CD4-positive, CD25-positive, alpha-beta regulatory T cell (primary cell): ENCODE measurements at regions not wholly inside any gene's neighbourhood (a gene's known extent, or its start where the extent isn't known, plus 50 kb on each side); places are given as distances from the start of the nearest gene placed in this dataset.

Source experiments
- ATAC-seq, 2 donors: fragments of 150-1000 bp; cut with Tn5 transposase; one replicate each; pipeline ENCODE4 v1.10.0; 2021; ENCODE audit warnings: low read depth in 2 of 2, moderate number of reproducible peaks in 2 of 2, moderate library complexity in 1 of 2
- DNase-seq, 3 donors: peaks; one replicate each; pipeline versions ENCODE4 v3.0.0 to v3.0.0-alpha.2; 2012 to 2022; ENCODE audit warnings: mixed read lengths in 1 of 3
- H3K27ac ChIP-seq: one replicate; pipeline ENCODE4 v1.7.0; 2013; ENCODE audit warnings: mild to moderate bottlenecking, low read length; ENCODE audit not compliant: insufficient read depth, poor library complexity, severe bottlenecking
- H3K27me3 ChIP-seq: one replicate; pipeline ENCODE4 v1.7.0; 2013; ENCODE audit warnings: low read length; ENCODE audit not compliant: control insufficient read depth, insufficient read depth
- H3K36me3 ChIP-seq: one replicate; pipeline ENCODE4 v1.7.0; 2013; ENCODE audit warnings: mild to moderate bottlenecking, low read length, moderate library complexity; ENCODE audit not compliant: control insufficient read depth, insufficient read depth
- H3K4me1 ChIP-seq: 2 replicates; pipeline ENCODE4 v1.7.0; 2013; ENCODE audit warnings: mild to moderate bottlenecking, low read length; ENCODE audit not compliant: insufficient read depth, control insufficient read depth, poor library complexity, severe bottlenecking
- H3K4me3 ChIP-seq: one replicate; pipeline ENCODE4 v1.7.0; 2013; ENCODE audit warnings: low read depth, mild to moderate bottlenecking, low read length, moderate library complexity
- H3K9me3 ChIP-seq, 2 experiments: 1 replicate in 1 of 2; 2 replicates in 1 of 2; pipeline ENCODE4 v1.7.0; 2013; ENCODE audit warnings: low read length in 2 of 2, mild to moderate bottlenecking in 1 of 2, moderate library complexity in 1 of 2; ENCODE audit not compliant: control insufficient read depth in 2 of 2
- H3K27ac Mint-ChIP-seq, 3 donors: one replicate each; pipeline ENCODE4 v1.8.0; 2020 to 2022; ENCODE audit warnings: mild to moderate bottlenecking in 3 of 3, mixed read lengths in 3 of 3, moderate library complexity in 2 of 3
- H3K27me3 Mint-ChIP-seq: one replicate; pipeline ENCODE4 v1.8.0; 2022; ENCODE audit warnings: mild to moderate bottlenecking, mixed read lengths
- H3K36me3 Mint-ChIP-seq: one replicate; pipeline ENCODE4 v1.8.0; 2020; ENCODE audit warnings: mixed read lengths
- H3K4me1 Mint-ChIP-seq, 4 donors: one replicate each; pipeline ENCODE4 v1.8.0; 2020 to 2022; ENCODE audit warnings: mixed read lengths in 4 of 4, mild to moderate bottlenecking in 1 of 4
- H3K4me3 Mint-ChIP-seq, 4 donors: one replicate each; pipeline ENCODE4 v1.8.0; 2020 to 2022; ENCODE audit warnings: mild to moderate bottlenecking in 4 of 4, mixed read lengths in 4 of 4, moderate library complexity in 3 of 4
- H3K9me3 Mint-ChIP-seq, 7 donors: one replicate each; pipeline ENCODE4 v1.8.0; 2020 to 2022; ENCODE audit warnings: mixed read lengths in 7 of 7, mild to moderate bottlenecking in 3 of 7, moderate library complexity in 2 of 7

GRCh38 chr1:185495007-185495406, 178.0 kb upstream of the IVNS1ABP start:
- no peaks in the 10 kb centered on the region for H3K9me3 ChIP-seq
- no peak overlapping the region for H3K27ac ChIP-seq
- H3K4me3 ChIP-seq: no peak overlapping the region
- no peaks in the 10 kb centered on the region for H3K36me3 ChIP-seq
- Mint-ChIP-seq H3K36me3 (no peaks in the 10 kb centered on the region), H3K27ac (no peak overlapping the region), H3K9me3 (no peaks in the 10 kb centered on the region), H3K27me3 (no peaks in the 10 kb centered on the region), H3K4me1 (no peaks in the 10 kb centered on the region), H3K4me3 (no peak overlapping the region)
- ATAC-seq (no peak), DNase-seq (no peak)
- no peaks in the 10 kb centered on the region for H3K4me1 ChIP-seq
- no peaks in the 10 kb centered on the region for H3K27me3 ChIP-seq

DNA sequence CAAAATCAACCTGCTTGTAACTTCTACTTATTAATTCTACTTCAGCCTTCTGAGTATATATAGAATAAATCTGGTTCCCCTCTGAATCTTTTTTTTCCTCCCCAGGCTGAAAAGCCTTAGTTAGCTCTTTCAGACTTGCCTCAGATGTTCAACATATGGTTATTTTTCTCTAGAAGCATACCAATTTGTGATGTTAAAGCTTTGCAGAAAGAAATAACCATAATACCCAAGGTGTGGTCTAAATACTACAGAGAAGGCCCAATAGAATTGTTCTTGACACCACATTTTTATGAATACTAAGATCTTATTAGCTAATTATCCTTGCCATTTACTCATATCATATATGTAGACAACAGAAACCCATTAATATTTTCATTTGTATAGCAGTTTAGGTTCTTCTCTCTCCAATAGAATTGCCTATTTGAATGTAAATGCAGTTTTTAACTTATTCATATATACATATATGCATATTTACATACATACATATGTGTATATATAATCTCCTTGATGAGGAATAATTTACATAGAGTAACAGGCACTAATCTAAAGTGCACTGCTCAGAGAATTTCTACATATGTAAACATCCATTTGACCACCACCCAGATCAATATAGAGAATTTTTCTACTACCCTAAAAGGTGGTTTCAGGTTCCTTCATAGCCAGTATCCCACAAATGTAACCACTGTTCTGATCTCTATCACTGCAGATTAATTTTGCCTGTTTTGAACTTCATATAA, 175.2 kb upstream of the IVNS1ABP start:
- ATAC-seq (no peak), DNase-seq (no peak)
- no peak overlapping the region for H3K27ac ChIP-seq
- H3K36me3 Mint-ChIP-seq: no peaks in the 10 kb centered on the region
- H3K27me3 Mint-ChIP-seq: no peaks in the 10 kb centered on the region
- no peaks in the 10 kb centered on the region for H3K36me3 ChIP-seq
- H3K4me3 Mint-ChIP-seq: no peak overlapping the region
- H3K4me3 ChIP-seq: no peak overlapping the region
- H3K9me3 Mint-ChIP-seq: no peaks in the 10 kb centered on the region
- peaks cover 0 to 1% (median 0%) of the 10 kb centered on the region in 4 donors for H3K4me1 Mint-ChIP-seq
- no peaks in the 10 kb centered on the region for H3K27me3 ChIP-seq
- no peak overlapping the region for H3K27ac Mint-ChIP-seq
- H3K4me1 ChIP-seq: no peaks in the 10 kb centered on the region
- H3K9me3 ChIP-seq: no peaks in the 10 kb centered on the region

GRCh38 chr1:185491604-185492003, 174.6 kb upstream of the IVNS1ABP start:
- no peak for ATAC-seq
- no peak overlapping the region for H3K27ac Mint-ChIP-seq
- H3K27me3 ChIP-seq: no peaks in the 10 kb centered on the region
- no peak overlapping the region for H3K27ac ChIP-seq
- no peaks in the 10 kb centered on the region for H3K9me3 ChIP-seq
- H3K4me1 ChIP-seq: no peaks in the 10 kb centered on the region
- H3K36me3 Mint-ChIP-seq: no peaks in the 10 kb centered on the region
- H3K9me3 Mint-ChIP-seq: no peaks in the 10 kb centered on the region
- no peaks in the 10 kb centered on the region for H3K27me3 Mint-ChIP-seq
- H3K4me3 Mint-ChIP-seq: no peak overlapping the region
- H3K4me3 ChIP-seq: no peak overlapping the region
- no peaks in the 10 kb centered on the region for H3K36me3 ChIP-seq
- no peak for DNase-seq
- peaks cover 0 to 1% (median 0%) of the 10 kb centered on the region in 4 donors for H3K4me1 Mint-ChIP-seq

- H3K27ac Mint-ChIP-seq: no peak overlapping the region
- Histone ChIP-seq H3K27ac (no peak overlapping the region), H3K36me3 (no peaks in the 10 kb centered on the region), H3K27me3 (no peaks in the 10 kb centered on the region), H3K4me3 (no peak overlapping the region), H3K4me1 (no peaks in the 10 kb centered on the region), H3K9me3 (no peaks in the 10 kb centered on the region)
- DNase-seq: no peak
- H3K27me3 Mint-ChIP-seq: no peaks in the 10 kb centered on the region
- no peak overlapping the region for H3K4me3 Mint-ChIP-seq
- no peak for ATAC-seq
- H3K4me1 Mint-ChIP-seq: peaks cover 0 to 7% (median 0%) of the 10 kb centered on the region in 4 donors
- H3K9me3 Mint-ChIP-seq: no peaks in the 10 kb centered on the region
- no peaks in the 10 kb centered on the region for H3K36me3 Mint-ChIP-seq
Observed at GRCh38 chr1:185490924-185491323, 173.9 kb upstream of the IVNS1ABP start.

DNA sequence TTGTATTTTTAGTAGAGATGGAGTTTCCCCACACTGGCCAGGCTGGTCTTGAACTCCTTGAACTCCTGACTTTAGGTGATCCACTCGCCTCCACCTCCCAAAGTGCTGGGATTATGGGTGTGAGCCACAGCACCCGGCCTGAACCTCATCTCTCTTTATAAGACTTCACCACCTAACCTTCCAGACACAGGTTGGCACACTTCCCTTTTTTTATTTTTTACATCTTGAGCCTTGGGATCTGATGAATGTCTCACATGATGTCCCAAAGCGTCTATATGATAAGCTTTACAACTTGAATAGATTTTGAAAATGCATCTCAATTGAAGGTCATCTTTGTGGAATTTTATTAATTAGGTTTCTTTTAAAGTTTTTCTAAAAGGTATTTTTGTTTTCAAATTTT, 172.4 kb upstream of the IVNS1ABP start:
- peaks cover 0 to 3% (median 0%) of the 10 kb centered on the region in 7 donors for H3K9me3 Mint-ChIP-seq
- DNase-seq (no peak), ATAC-seq (no peak)
- no peaks in the 10 kb centered on the region for H3K36me3 Mint-ChIP-seq
- Histone ChIP-seq H3K4me1 (no peaks in the 10 kb centered on the region), H3K9me3 (no peaks in the 10 kb centered on the region), H3K27me3 (no peaks in the 10 kb centered on the region), H3K4me3 (no peak overlapping the region), H3K36me3 (no peaks in the 10 kb centered on the region), H3K27ac (no peak overlapping the region)
- H3K4me1 Mint-ChIP-seq: peaks cover 0 to 8% (median 0%) of the 10 kb centered on the region in 4 donors
- no peak overlapping the region for H3K4me3 Mint-ChIP-seq
- H3K27ac Mint-ChIP-seq: no peak overlapping the region
- no peaks in the 10 kb centered on the region for H3K27me3 Mint-ChIP-seq

- H3K36me3 Mint-ChIP-seq: no peaks in the 10 kb centered on the region
- H3K36me3 ChIP-seq: no peaks in the 10 kb centered on the region
- no peak overlapping the region for H3K27ac Mint-ChIP-seq
- H3K27ac ChIP-seq: no peak overlapping the region
- no peak for DNase-seq
- no peak overlapping the region for H3K4me3 Mint-ChIP-seq
- ATAC-seq: no peak
- no peaks in the 10 kb centered on the region for H3K4me1 ChIP-seq
- H3K27me3 ChIP-seq: no peaks in the 10 kb centered on the region
- H3K9me3 ChIP-seq: no peaks in the 10 kb centered on the region
- H3K4me3 ChIP-seq: no peak overlapping the region
- peaks cover 0 to 3% (median 0%) of the 10 kb centered on the region in 7 donors for H3K9me3 Mint-ChIP-seq
- peaks cover 0 to 8% (median 0%) of the 10 kb centered on the region in 4 donors for H3K4me1 Mint-ChIP-seq
- no peaks in the 10 kb centered on the region for H3K27me3 Mint-ChIP-seq
Observed at GRCh38 chr1:185488808-185489207, 171.8 kb upstream of the IVNS1ABP start.

DNA sequence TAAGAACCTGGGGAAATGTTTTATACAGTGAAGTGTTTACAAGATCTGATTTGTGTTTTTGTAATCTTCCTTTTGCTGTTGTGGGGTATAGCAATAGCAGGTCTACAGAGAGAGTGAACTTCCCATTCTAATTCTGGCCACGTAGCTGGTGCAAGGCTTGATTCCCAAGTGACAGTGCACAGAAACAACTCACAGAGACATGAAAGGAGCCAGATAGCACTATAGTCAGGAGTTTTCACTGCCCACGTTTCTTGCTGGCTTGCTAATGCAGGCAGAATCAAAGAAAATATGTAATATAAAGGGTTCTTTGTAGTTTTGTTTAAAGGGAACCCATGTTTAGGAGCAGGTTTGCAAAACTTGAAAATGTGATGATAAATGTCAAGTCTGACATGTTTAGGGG, 170.9 kb upstream of the IVNS1ABP start:
- Histone ChIP-seq H3K36me3 (no peaks in the 10 kb centered on the region), H3K9me3 (no peaks in the 10 kb centered on the region), H3K4me3 (no peak overlapping the region), H3K4me1 (no peaks in the 10 kb centered on the region), H3K27me3 (no peaks in the 10 kb centered on the region), H3K27ac (no peak overlapping the region)
- Mint-ChIP-seq H3K27me3 (no peaks in the 10 kb centered on the region), H3K4me1 (peaks cover 0 to 8% (median 0%) of the 10 kb centered on the region in 4 donors), H3K9me3 (peaks cover 0 to 3% (median 0%) of the 10 kb centered on the region in 7 donors), H3K27ac (no peak overlapping the region), H3K4me3 (no peak overlapping the region), H3K36me3 (no peaks in the 10 kb centered on the region)
- DNase-seq: no peak
- no peak for ATAC-seq

- DNase-seq (no peak), ATAC-seq (no peak)
- Mint-ChIP-seq H3K36me3 (no peaks in the 10 kb centered on the region), H3K27ac (peak overlapping the region in 1 of 3 donors; percentile 59), H3K4me3 (no peak overlapping the region), H3K4me1 (peaks cover 0 to 8% (median 0%) of the 10 kb centered on the region in 4 donors), H3K27me3 (no peaks in the 10 kb centered on the region), H3K9me3 (peaks cover 0 to 3% (median 0%) of the 10 kb centered on the region in 7 donors)
- no peaks in the 10 kb centered on the region for H3K9me3 ChIP-seq
- H3K36me3 ChIP-seq: no peaks in the 10 kb centered on the region
- no peaks in the 10 kb centered on the region for H3K27me3 ChIP-seq
- H3K4me1 ChIP-seq: no peaks in the 10 kb centered on the region
- H3K27ac ChIP-seq: no peak overlapping the region
- H3K4me3 ChIP-seq: no peak overlapping the region
Observed at GRCh38 chr1:185487026-185487425, 170.0 kb upstream of the IVNS1ABP start.
